ENCODE measurements at regions not wholly inside any gene's neighbourhood (a gene's known extent, or its start where the extent isn't known, plus 50 kb on each side); places are given as distances from the start of the nearest gene placed in this dataset.

GRCh38 chr3:22795917-22796316 is 407.2 kb upstream of the UBE2E2 start:
- no peak for TF ChIP-seq CTCF (IDR thresholded peaks at IDR 0.05)
- TF ChIP-seq POLR2A (IDR thresholded peaks at IDR 0.05): no peak
- no peak for TF ChIP-seq POLR2AphosphoS5 (IDR thresholded peaks at IDR 0.05)
- TF ChIP-seq EP300 (IDR thresholded peaks at IDR 0.05): no peak

Measured in stomach (tissue), 4 donors.